Upper lobe of left lung (tissue), 6 donors: ENCODE measurements at regions not wholly inside any gene's neighbourhood (a gene's known extent, or its start where the extent isn't known, plus 50 kb on each side); places are given as distances from the start of the nearest gene placed in this dataset.

Experiments
- ATAC-seq, 2 donors: fragments of 200-7000 bp; cut with Tn5 transposase; one replicate each; pipeline ENCODE4 v1.9.1; 2022; ENCODE audit warnings: mild to moderate bottlenecking in 2 of 2, moderate library complexity in 2 of 2; ENCODE audit not compliant: low FRiP score in 2 of 2
- DNase-seq, 2 donors: peaks; one replicate each; pipeline ENCODE4 v3.0.0-alpha.2; 2019 to 2020
- H3K27ac ChIP-seq, 4 donors: fragments of 200-600 bp; sonication (generic); one replicate each; pipeline ENCODE4 v1.5.1; 2016 to 2019
- H3K27me3 ChIP-seq, 4 donors: fragments of 200-600 bp; sonication (generic); one replicate each; pipeline ENCODE4 v1.5.1; 2017 to 2019
- H3K36me3 ChIP-seq, 4 donors: fragments of 200-600 bp; sonication (generic); one replicate each; pipeline ENCODE4 v1.5.1; 2016 to 2019
- H3K4me1 ChIP-seq, 4 donors: fragments of 200-600 bp; sonication (generic); one replicate each; pipeline ENCODE4 v1.5.1; 2018 to 2019
- H3K4me3 ChIP-seq, 4 donors: fragments of 200-600 bp; sonication (generic); one replicate each; pipeline ENCODE4 v1.5.1; 2017 to 2019; ENCODE audit warnings: mild to moderate bottlenecking in 2 of 4, moderate library complexity in 1 of 4
- H3K9me3 ChIP-seq, 4 donors: fragments of 200-600 bp; sonication (generic); one replicate each; pipeline ENCODE4 v1.5.1; 2018 to 2019
- CTCF ChIP-seq, 6 experiments: fragments of 450-650 bp in 4 of 6; fragments of 200-600 bp in 2 of 6; sonication (generic) in 2 of 6; IDR thresholded peaks; one replicate each; pipeline ENCODE4 v1.5.1; 2016 to 2019; ENCODE audit warnings: antibody characterized with exemption in 6 of 6
- EP300 ChIP-seq, 4 donors: sonication (generic); formaldehyde crosslinking; IDR thresholded peaks; one replicate each; pipeline ENCODE4 v1.5.1; 2017; ENCODE audit warnings: antibody characterized with exemption in 4 of 4, control low read depth in 2 of 4
- POLR2A ChIP-seq, 4 donors: fragments of 450-650 bp; IDR thresholded peaks; one replicate each; pipeline ENCODE4 v1.5.1; 2016 to 2017; ENCODE audit warnings: antibody characterized with exemption in 4 of 4, mild to moderate bottlenecking in 2 of 4
- POLR2AphosphoS5 ChIP-seq, 2 donors: sonication (generic); formaldehyde crosslinking; IDR thresholded peaks; one replicate each; pipeline ENCODE4 v1.5.1; 2017; ENCODE audit warnings: antibody characterized with exemption in 2 of 2
- WGBS, 2 donors: methylation state at CpG; one replicate each; pipeline ENCODE4 v1.1.5; 2017 to 2018; 5-methylcytosine and 5-hydroxymethylcytosine counted together
- donor health status: DM: no; HTN: no; CAD: no; lungs with moderate emphysema.
- donor health status: DM: no; HTN: yes; CAD: no; lungs with severe emphysema.

GRCh38 chr2:145622285-145622684 is 1102.4 kb upstream of the ZEB2 start:
- WGBS, 2 donors, result 84 to 88% methylated on average over 2 of the region's 2 CpGs
- Histone ChIP-seq H3K4me1 (no peaks in the 10 kb centered on the region), H3K27me3 (no peaks in the 10 kb centered on the region), H3K27ac (no peak overlapping the region), H3K4me3 (no peak overlapping the region), H3K36me3 (no peaks in the 10 kb centered on the region), H3K9me3 (no peaks in the 10 kb centered on the region)
- DNase-seq (no peak), ATAC-seq (no peak)
- no peak for TF ChIP-seq POLR2AphosphoS5 (IDR thresholded peaks at IDR 0.05)
- no peak for TF ChIP-seq CTCF (IDR thresholded peaks at IDR 0.05)
- TF ChIP-seq POLR2A (IDR thresholded peaks at IDR 0.05), result no peak
- no peak for TF ChIP-seq EP300 (IDR thresholded peaks at IDR 0.05)

- 41 to 60% methylated on average over 2 of the region's 2 CpGs for WGBS, 2 donors
- no peak overlapping the region for H3K27ac ChIP-seq
- H3K36me3 ChIP-seq, result no peaks in the 10 kb centered on the region
- ATAC-seq (no peak), DNase-seq (no peak)
- no peaks in the 10 kb centered on the region for H3K27me3 ChIP-seq
- H3K4me1 ChIP-seq, result no peaks in the 10 kb centered on the region
- no peak overlapping the region for H3K4me3 ChIP-seq
- no peaks in the 10 kb centered on the region for H3K9me3 ChIP-seq
- no peak for TF ChIP-seq POLR2A (IDR thresholded peaks at IDR 0.05)
- no peak for TF ChIP-seq CTCF (IDR thresholded peaks at IDR 0.05)
- TF ChIP-seq POLR2AphosphoS5 (IDR thresholded peaks at IDR 0.05), result no peak
- TF ChIP-seq EP300 (IDR thresholded peaks at IDR 0.05), result no peak
Measured at GRCh38 chr2:145617906-145618305, 1098.0 kb upstream of the ZEB2 start.

- 73 to 88% methylated on average over 1 of the region's 1 CpG for WGBS, 2 donors
- ATAC-seq, result no peak
- Histone ChIP-seq H3K9me3 (no peaks in the 10 kb centered on the region), H3K27ac (no peak overlapping the region), H3K36me3 (no peaks in the 10 kb centered on the region), H3K4me3 (no peak overlapping the region), H3K27me3 (no peaks in the 10 kb centered on the region), H3K4me1 (no peaks in the 10 kb centered on the region)
- TF ChIP-seq POLR2A (IDR thresholded peaks at IDR 0.05) (no peak), EP300 (IDR thresholded peaks at IDR 0.05) (no peak), POLR2AphosphoS5 (IDR thresholded peaks at IDR 0.05) (no peak), CTCF (IDR thresholded peaks at IDR 0.05) (no peak)
- no peak for DNase-seq
Measured at GRCh38 chr2:145617420-145617819, 1097.5 kb upstream of the ZEB2 start.

GRCh38 chr2:145615626-145616025 is 1095.7 kb upstream of the ZEB2 start:
- H3K36me3 ChIP-seq, result no peaks in the 10 kb centered on the region
- 94 to 97% methylated on average over 4 of the region's 4 CpGs for WGBS, 2 donors
- H3K4me1 ChIP-seq, result no peaks in the 10 kb centered on the region
- H3K4me3 ChIP-seq, result no peak overlapping the region
- H3K27me3 ChIP-seq, result no peaks in the 10 kb centered on the region
- no peak for DNase-seq
- H3K27ac ChIP-seq, result no peak overlapping the region
- H3K9me3 ChIP-seq, result no peaks in the 10 kb centered on the region
- TF ChIP-seq CTCF (IDR thresholded peaks at IDR 0.05), result no peak
- no peak for ATAC-seq

- no peak for ATAC-seq
- no peak for DNase-seq
- Histone ChIP-seq H3K9me3 (no peaks in the 10 kb centered on the region), H3K4me3 (no peak overlapping the region), H3K27ac (no peak overlapping the region), H3K4me1 (no peaks in the 10 kb centered on the region), H3K36me3 (no peaks in the 10 kb centered on the region), H3K27me3 (no peaks in the 10 kb centered on the region)
- 89 to 92% methylated on average over 3 of the region's 3 CpGs for WGBS, 2 donors
- TF ChIP-seq CTCF (IDR thresholded peaks at IDR 0.05) (no peak), POLR2A (IDR thresholded peaks at IDR 0.05) (no peak), EP300 (IDR thresholded peaks at IDR 0.05) (no peak), POLR2AphosphoS5 (IDR thresholded peaks at IDR 0.05) (no peak)
Measured at GRCh38 chr2:145609951-145610350, 1090.0 kb upstream of the ZEB2 start.
